OCI-LY7 (cell line): ENCODE measurements at regions not wholly inside any gene's neighbourhood (a gene's known extent, or its start where the extent isn't known, plus 50 kb on each side); places are given as distances from the start of the nearest gene placed in this dataset.

Source experiments
- EZH2phosphoT487 ChIP-seq: fragments of 200-600 bp; sonication (generic); IDR thresholded peaks from 2 replicates; pipeline ENCODE4 v1.6.1; 2018; ENCODE audit warnings: low read depth, borderline replicate concordance, mild to moderate bottlenecking, mixed run types, antibody characterized with exemption, low read length, moderate library complexity, mixed read lengths
- TF ChIP-seq, protein P1 (sequence below): fragments of 200-600 bp; sonication (generic); conservative IDR thresholded peaks from 2 replicates; pipeline ENCODE4 v1.5.1; 2014; ENCODE audit warnings: mild to moderate bottlenecking, antibody characterized with exemption, low read length, moderate library complexity, mixed read lengths

- TF ChIP-seq, protein P1, sequence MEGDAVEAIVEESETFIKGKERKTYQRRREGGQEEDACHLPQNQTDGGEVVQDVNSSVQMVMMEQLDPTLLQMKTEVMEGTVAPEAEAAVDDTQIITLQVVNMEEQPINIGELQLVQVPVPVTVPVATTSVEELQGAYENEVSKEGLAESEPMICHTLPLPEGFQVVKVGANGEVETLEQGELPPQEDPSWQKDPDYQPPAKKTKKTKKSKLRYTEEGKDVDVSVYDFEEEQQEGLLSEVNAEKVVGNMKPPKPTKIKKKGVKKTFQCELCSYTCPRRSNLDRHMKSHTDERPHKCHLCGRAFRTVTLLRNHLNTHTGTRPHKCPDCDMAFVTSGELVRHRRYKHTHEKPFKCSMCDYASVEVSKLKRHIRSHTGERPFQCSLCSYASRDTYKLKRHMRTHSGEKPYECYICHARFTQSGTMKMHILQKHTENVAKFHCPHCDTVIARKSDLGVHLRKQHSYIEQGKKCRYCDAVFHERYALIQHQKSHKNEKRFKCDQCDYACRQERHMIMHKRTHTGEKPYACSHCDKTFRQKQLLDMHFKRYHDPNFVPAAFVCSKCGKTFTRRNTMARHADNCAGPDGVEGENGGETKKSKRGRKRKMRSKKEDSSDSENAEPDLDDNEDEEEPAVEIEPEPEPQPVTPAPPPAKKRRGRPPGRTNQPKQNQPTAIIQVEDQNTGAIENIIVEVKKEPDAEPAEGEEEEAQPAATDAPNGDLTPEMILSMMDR: no peak; the same call in 1 of the 2 replicates
- TF ChIP-seq EZH2phosphoT487: no peak
Observed at GRCh38 chr18:49648811-49649210, 87.0 kb downstream of the LIPG start.
